B cell (primary cell): ENCODE measurements at regions not wholly inside any gene's neighbourhood (a gene's known extent, or its start where the extent isn't known, plus 50 kb on each side); places are given as distances from the start of the nearest gene placed in this dataset.

Experiments
- ATAC-seq: fragments of 200-7000 bp; cut with Tn5 transposase; one replicate; pipeline ENCODE4 v1.10.0; 2021; ENCODE audit warnings: low read depth, mild to moderate bottlenecking, moderate number of reproducible peaks, moderate library complexity
- CTCF ChIA-PET: fragments of 350-600 bp; sonication (Branson Sonifier 250); formaldehyde crosslinking; loops from one replicate; lab custom pipeline; 2021; ENCODE audit warnings: antibody characterized with exemption, inconsistent platforms; lab: Charles Lee
- POLR2A ChIA-PET: fragments of 350-600 bp; sonication (Branson Sonifier 250); formaldehyde crosslinking; loops from one replicate; lab custom pipeline; 2021; ENCODE audit warnings: antibody characterized with exemption; lab: Charles Lee
- DNase-seq: peaks from one replicate; pipeline ENCODE4 v3.0.0; 2013
- H2AFZ ChIP-seq: 2 replicates; pipeline ENCODE4 v1.6.1; 2012; ENCODE audit warnings: mild to moderate bottlenecking, low read depth, low read length; ENCODE audit not compliant: insufficient read depth, poor library complexity, severe bottlenecking
- H3K27ac ChIP-seq, 2 donors: 1 replicate in 1 of 2; 2 replicates in 1 of 2; pipeline ENCODE4 v1.5.1; 2012 to 2013; ENCODE audit warnings: low read length in 2 of 2, mild to moderate bottlenecking in 2 of 2, moderate library complexity in 1 of 2
- H3K27me3 ChIP-seq, 4 experiments: fragments of 200-600 bp in 1 of 4; sonication (generic) in 1 of 4; replicated peaks in 1 of 4; 1 replicate in 2 of 4; 2 replicates in 2 of 4; pipeline versions ENCODE4 v1.6.1 to v1.7.0; 2013 to 2016; ENCODE audit warnings: low read length in 3 of 4, mild to moderate bottlenecking in 2 of 4, mixed read lengths in 1 of 4, moderate library complexity in 1 of 4; ENCODE audit not compliant: insufficient read depth in 4 of 4, control insufficient read depth in 3 of 4; ENCODE audit errors: control extremely low read depth in 1 of 4
- H3K36me3 ChIP-seq, 2 experiments: replicated peaks in 1 of 2; 1 replicate in 1 of 2; 2 replicates in 1 of 2; pipeline versions ENCODE4 v1.6.1 to v1.7.1; 2013; ENCODE audit warnings: low read length in 1 of 2; ENCODE audit not compliant: insufficient read depth in 2 of 2, control insufficient read depth in 1 of 2; ENCODE audit errors: control extremely low read depth in 1 of 2, extremely low read depth in 1 of 2
- H3K4me1 ChIP-seq, 2 donors: fragments of 200-600 bp in 1 of 2; sonication (generic) in 1 of 2; 1 replicate in 1 of 2; 2 replicates in 1 of 2; pipeline versions ENCODE4 v1.5.1 to v1.6.1; 2013 to 2017; ENCODE audit warnings: low read length in 2 of 2; ENCODE audit not compliant: control insufficient read depth in 2 of 2, insufficient read depth in 2 of 2
- H3K4me2 ChIP-seq: replicated peaks from 2 replicates; pipeline ENCODE3; 2012; ENCODE audit warnings: mild to moderate bottlenecking, low read depth, low read length; ENCODE audit not compliant: poor library complexity, severe bottlenecking
- H3K4me3 ChIP-seq, 5 experiments: fragments of 200-600 bp in 1 of 5; sonication (generic) in 1 of 5; 1 replicate in 3 of 5; 2 replicates in 2 of 5; pipeline versions ENCODE4 v1.5.1 to v1.7.0; 2011 to 2016; ENCODE audit warnings: low read length in 4 of 5, mild to moderate bottlenecking in 4 of 5, low read depth in 2 of 5, control low read depth in 1 of 5, moderate library complexity in 1 of 5; ENCODE audit not compliant: insufficient read depth in 1 of 5; ENCODE audit errors: control extremely low read depth in 1 of 5, extremely low read depth in 1 of 5
- H3K79me2 ChIP-seq: fragments of 200-600 bp; sonication (generic); one replicate; pipeline ENCODE4 v1.6.0; 2016; ENCODE audit warnings: low read length; ENCODE audit not compliant: control insufficient read depth, insufficient read depth
- H3K9ac ChIP-seq: fragments of 200-600 bp; sonication (generic); 2 replicates; pipeline ENCODE4 v1.6.1; 2017; ENCODE audit warnings: mild to moderate bottlenecking, low read length, moderate library complexity
- H3K9me3 ChIP-seq, 3 donors: one replicate each; pipeline versions ENCODE4 v1.6.1 to v1.7.1; 2013; ENCODE audit warnings: low read length in 2 of 3; ENCODE audit not compliant: control insufficient read depth in 2 of 3, insufficient read depth in 1 of 3; ENCODE audit errors: control extremely low read depth in 1 of 3
- H4K20me1 ChIP-seq: 2 replicates; pipeline ENCODE4 v1.6.0; 2012; ENCODE audit warnings: mild to moderate bottlenecking, low read length; ENCODE audit not compliant: insufficient read depth, control insufficient read depth, poor library complexity, severe bottlenecking
- H3K27ac Mint-ChIP-seq: one replicate; pipeline ENCODE4 v1.8.0; 2021; ENCODE audit warnings: mixed read lengths
- H3K27me3 Mint-ChIP-seq: one replicate; pipeline ENCODE4 v1.8.0; 2021; ENCODE audit warnings: mixed read lengths
- H3K4me1 Mint-ChIP-seq: one replicate; pipeline ENCODE4 v1.8.0; 2021; ENCODE audit warnings: mixed read lengths
- H3K4me3 Mint-ChIP-seq: one replicate; pipeline ENCODE4 v1.8.0; 2021; ENCODE audit warnings: mixed read lengths
- H3K9me3 Mint-ChIP-seq: one replicate; pipeline ENCODE4 v1.8.0; 2022; ENCODE audit warnings: mixed read lengths; ENCODE audit not compliant: insufficient read depth
- EZH2 ChIP-seq: IDR thresholded peaks from 2 replicates; pipeline ENCODE4 v1.6.1; 2012; ENCODE audit warnings: borderline replicate concordance, low read depth, mild to moderate bottlenecking, moderate library complexity, low read length; ENCODE audit not compliant: insufficient read depth, poor library complexity, severe bottlenecking
- WGBS: methylation state at CpG from one replicate; pipeline ENCODE4 v1.1.5; 2013; ENCODE audit warnings: missing lambda C conversion rate; ENCODE audit not compliant: insufficient coverage; 5-methylcytosine and 5-hydroxymethylcytosine counted together
- intact Hi-C: fragments of 100-400 bp; cut with micrococcal nuclease; formaldehyde crosslinking; loops from one replicate; pipeline ENCODE4 v1.10.0; 2022
- TF ChIP-seq, protein P1 (sequence below): fragments of 200-600 bp; IDR thresholded peaks from one replicate; pipeline ENCODE4 v1.8.0; 2022; ENCODE audit warnings: antibody characterized with exemption, mild to moderate bottlenecking

DNA sequence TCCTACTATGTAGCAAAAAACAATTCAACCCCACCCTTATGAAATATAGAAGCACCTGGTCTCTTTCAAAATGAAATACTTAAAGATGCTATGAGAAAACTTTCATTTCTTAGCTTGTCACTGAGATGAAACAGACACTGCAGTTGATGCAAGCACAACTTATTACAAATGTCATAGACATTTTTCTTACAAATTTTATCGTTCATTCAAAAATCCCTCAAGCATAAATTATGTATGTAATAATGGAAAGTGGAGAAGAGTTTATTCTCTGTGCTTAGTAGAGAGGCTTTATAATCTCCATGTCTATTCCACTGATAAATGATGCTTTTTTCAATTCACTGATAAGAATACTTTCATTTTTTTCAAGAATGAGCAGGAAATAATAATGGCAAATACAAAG, 1943.9 kb upstream of the IGFBP7 start:
- peaks cover 5% of the 10 kb centered on the region for H3K9me3 Mint-ChIP-seq
- DNase-seq (no peak), ATAC-seq (no peak)
- intact Hi-C loops = no loop called here
- H3K27me3 Mint-ChIP-seq = no peaks in the 10 kb centered on the region
- POLR2A ChIA-PET = no interaction called here
- no peaks in the 10 kb centered on the region for H3K4me1 Mint-ChIP-seq
- TF ChIP-seq EZH2 = no peak
- TF ChIP-seq, protein P1, sequence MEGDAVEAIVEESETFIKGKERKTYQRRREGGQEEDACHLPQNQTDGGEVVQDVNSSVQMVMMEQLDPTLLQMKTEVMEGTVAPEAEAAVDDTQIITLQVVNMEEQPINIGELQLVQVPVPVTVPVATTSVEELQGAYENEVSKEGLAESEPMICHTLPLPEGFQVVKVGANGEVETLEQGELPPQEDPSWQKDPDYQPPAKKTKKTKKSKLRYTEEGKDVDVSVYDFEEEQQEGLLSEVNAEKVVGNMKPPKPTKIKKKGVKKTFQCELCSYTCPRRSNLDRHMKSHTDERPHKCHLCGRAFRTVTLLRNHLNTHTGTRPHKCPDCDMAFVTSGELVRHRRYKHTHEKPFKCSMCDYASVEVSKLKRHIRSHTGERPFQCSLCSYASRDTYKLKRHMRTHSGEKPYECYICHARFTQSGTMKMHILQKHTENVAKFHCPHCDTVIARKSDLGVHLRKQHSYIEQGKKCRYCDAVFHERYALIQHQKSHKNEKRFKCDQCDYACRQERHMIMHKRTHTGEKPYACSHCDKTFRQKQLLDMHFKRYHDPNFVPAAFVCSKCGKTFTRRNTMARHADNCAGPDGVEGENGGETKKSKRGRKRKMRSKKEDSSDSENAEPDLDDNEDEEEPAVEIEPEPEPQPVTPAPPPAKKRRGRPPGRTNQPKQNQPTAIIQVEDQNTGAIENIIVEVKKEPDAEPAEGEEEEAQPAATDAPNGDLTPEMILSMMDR = no peak
- Histone ChIP-seq H3K79me2 (no peaks in the 10 kb centered on the region), H3K4me2 (no peak overlapping the region), H3K9me3 (peaks cover 0 to 5% (median 0%) of the 10 kb centered on the region in 3 donors), H3K9ac (no peak overlapping the region), H3K27me3 (no peaks in the 10 kb centered on the region), H4K20me1 (no peaks in the 10 kb centered on the region), H3K4me1 (no peaks in the 10 kb centered on the region), H2AFZ (no peak overlapping the region), H3K27ac (no peak overlapping the region), H3K36me3 (no peaks in the 10 kb centered on the region), H3K4me3 (no peak overlapping the region)
- WGBS = no CpG with 5 or more reads among the region's 1 CpG
- H3K27ac Mint-ChIP-seq = no peak overlapping the region
- CTCF ChIA-PET = no interaction called here
- H3K4me3 Mint-ChIP-seq = no peak overlapping the region

DNA sequence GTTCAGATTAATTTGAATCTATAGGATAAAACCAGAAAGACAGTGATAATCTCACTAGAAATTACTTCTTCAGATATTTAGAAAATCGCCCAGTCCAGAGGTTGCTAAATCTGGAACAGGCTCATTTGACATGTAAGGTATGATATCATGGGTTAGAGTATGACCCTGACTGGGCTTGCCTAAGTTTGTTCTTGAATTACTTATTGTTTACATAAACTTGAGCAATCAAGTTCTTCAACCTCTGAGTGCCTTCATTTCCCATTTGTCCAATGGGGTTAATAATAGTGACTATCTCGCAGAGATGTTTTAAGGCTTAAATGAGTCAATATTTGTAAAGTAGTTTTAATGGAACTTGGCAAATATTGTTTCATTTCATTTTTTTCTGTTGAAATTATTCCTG, 1947.6 kb upstream of the IGFBP7 start:
- POLR2A ChIA-PET = no interaction called here
- ATAC-seq = no peak
- no peaks in the 10 kb centered on the region for H3K9me3 Mint-ChIP-seq

More for the DNA sequence above, 1947.6 kb upstream of the IGFBP7 start:
- WGBS = no CpG with 5 or more reads among the region's 2 CpGs
- no peak overlapping the region for H3K27ac ChIP-seq
- no peaks in the 10 kb centered on the region for H3K79me2 ChIP-seq
- no peak overlapping the region for H3K4me3 ChIP-seq
- CTCF ChIA-PET = no interaction called here
- no peak for DNase-seq
- Mint-ChIP-seq H3K27ac (no peak overlapping the region), H3K4me3 (no peak overlapping the region), H3K4me1 (no peaks in the 10 kb centered on the region), H3K27me3 (no peaks in the 10 kb centered on the region)
- H3K4me2 ChIP-seq = no peak overlapping the region
- peaks cover 0 to 7% (median 0%) of the 10 kb centered on the region in 3 donors for H3K9me3 ChIP-seq
- no peak for TF ChIP-seq EZH2
- TF ChIP-seq, protein P1 = no peak
- no peaks in the 10 kb centered on the region for H4K20me1 ChIP-seq
- H2AFZ ChIP-seq = no peak overlapping the region
- H3K36me3 ChIP-seq = no peaks in the 10 kb centered on the region
- H3K27me3 ChIP-seq = no peaks in the 10 kb centered on the region
- intact Hi-C loops = no loop called here
- no peak overlapping the region for H3K9ac ChIP-seq
- H3K4me1 ChIP-seq = no peaks in the 10 kb centered on the region
